ENCODE measurements at regions not wholly inside any gene's neighbourhood (a gene's known extent, or its start where the extent isn't known, plus 50 kb on each side); places are given as distances from the start of the nearest gene placed in this dataset.

DNA sequence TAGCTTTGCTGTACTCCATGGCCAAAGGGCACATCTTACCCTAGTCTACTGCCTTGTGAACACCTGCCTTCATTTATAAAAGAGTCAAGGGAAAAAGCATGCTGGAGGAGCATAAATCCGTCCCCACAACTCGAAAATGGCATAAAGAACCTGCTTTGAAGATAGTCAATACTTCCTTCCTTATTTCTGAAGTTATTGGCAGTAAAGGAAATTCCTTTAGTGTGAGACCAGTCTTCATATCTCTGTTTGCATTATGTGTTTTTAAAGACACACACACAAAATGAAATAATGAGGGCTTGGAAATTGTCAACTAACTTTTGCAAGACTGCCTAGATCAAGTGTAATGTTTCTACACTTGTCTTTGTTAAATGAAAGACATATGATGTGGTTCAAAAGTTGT is 408.4 kb downstream of the SPRY2 start:
- no peak for TF ChIP-seq NR1H2 (CRISPR knock-in tag; IDR thresholded peaks at IDR 0.05)
- TF ChIP-seq, protein P1, sequence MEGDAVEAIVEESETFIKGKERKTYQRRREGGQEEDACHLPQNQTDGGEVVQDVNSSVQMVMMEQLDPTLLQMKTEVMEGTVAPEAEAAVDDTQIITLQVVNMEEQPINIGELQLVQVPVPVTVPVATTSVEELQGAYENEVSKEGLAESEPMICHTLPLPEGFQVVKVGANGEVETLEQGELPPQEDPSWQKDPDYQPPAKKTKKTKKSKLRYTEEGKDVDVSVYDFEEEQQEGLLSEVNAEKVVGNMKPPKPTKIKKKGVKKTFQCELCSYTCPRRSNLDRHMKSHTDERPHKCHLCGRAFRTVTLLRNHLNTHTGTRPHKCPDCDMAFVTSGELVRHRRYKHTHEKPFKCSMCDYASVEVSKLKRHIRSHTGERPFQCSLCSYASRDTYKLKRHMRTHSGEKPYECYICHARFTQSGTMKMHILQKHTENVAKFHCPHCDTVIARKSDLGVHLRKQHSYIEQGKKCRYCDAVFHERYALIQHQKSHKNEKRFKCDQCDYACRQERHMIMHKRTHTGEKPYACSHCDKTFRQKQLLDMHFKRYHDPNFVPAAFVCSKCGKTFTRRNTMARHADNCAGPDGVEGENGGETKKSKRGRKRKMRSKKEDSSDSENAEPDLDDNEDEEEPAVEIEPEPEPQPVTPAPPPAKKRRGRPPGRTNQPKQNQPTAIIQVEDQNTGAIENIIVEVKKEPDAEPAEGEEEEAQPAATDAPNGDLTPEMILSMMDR (IDR thresholded peaks at IDR 0.05), result no peak
- TF ChIP-seq ZNF416 (CRISPR knock-in tag; IDR thresholded peaks at IDR 0.05), result no peak
- TF ChIP-seq, protein P2, sequence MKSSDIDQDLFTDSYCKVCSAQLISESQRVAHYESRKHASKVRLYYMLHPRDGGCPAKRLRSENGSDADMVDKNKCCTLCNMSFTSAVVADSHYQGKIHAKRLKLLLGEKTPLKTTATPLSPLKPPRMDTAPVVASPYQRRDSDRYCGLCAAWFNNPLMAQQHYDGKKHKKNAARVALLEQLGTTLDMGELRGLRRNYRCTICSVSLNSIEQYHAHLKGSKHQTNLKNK (CRISPR knock-in tag; IDR thresholded peaks at IDR 0.05), result no peak
- TF ChIP-seq GRHL2 (CRISPR knock-in tag; IDR thresholded peaks at IDR 0.05; ENCODE audit: insufficient replicate concordance, severe bottlenecking), result no peak
- TF ChIP-seq NR2C2 (CRISPR knock-in tag; IDR thresholded peaks at IDR 0.05), result no peak
- TF ChIP-seq CREM (CRISPR knock-in tag; IDR thresholded peaks at IDR 0.05), result no peak
- TF ChIP-seq ESRRA (CRISPR knock-in tag; IDR thresholded peaks at IDR 0.05; ENCODE audit: borderline replicate concordance), result no peak
- TF ChIP-seq, protein P3, sequence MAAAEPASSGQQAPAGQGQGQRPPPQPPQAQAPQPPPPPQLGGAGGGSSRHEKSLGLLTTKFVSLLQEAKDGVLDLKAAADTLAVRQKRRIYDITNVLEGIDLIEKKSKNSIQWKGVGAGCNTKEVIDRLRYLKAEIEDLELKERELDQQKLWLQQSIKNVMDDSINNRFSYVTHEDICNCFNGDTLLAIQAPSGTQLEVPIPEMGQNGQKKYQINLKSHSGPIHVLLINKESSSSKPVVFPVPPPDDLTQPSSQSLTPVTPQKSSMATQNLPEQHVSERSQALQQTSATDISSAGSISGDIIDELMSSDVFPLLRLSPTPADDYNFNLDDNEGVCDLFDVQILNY (CRISPR knock-in tag; IDR thresholded peaks at IDR 0.05), result no peak
- no peak for TF ChIP-seq MYBL2 (CRISPR knock-in tag; IDR thresholded peaks at IDR 0.05)
